ENCODE measurements at regions not wholly inside any gene's neighbourhood (a gene's known extent, or its start where the extent isn't known, plus 50 kb on each side); places are given as distances from the start of the nearest gene placed in this dataset.

GRCh38 chr21:27451116-27451515, 484.2 kb upstream of the ADAMTS5 start:
- no peak for DNase-seq (ENCODE audit: low read depth in 2 of 2)

GRCh38 chr21:27450216-27450615, 483.3 kb upstream of the ADAMTS5 start:
- DNase-seq (ENCODE audit: low read depth in 2 of 2), result no peak

- DNase-seq (ENCODE audit: low read depth in 2 of 2), result no peak
Observed at GRCh38 chr21:27448960-27449359, 482.1 kb upstream of the ADAMTS5 start.

GRCh38 chr21:27447843-27448242, 481.0 kb upstream of the ADAMTS5 start:
- no peak for DNase-seq (ENCODE audit: low read depth in 2 of 2)

GRCh38 chr21:27429710-27430341, 462.9 kb upstream of the ADAMTS5 start:
- DNase-seq (ENCODE audit: low read depth in 2 of 2), result no peak

GRCh38 chr21:27426196-27426595, 459.3 kb upstream of the ADAMTS5 start:
- no peak for DNase-seq (ENCODE audit: low read depth in 2 of 2)

GRCh38 chr21:27425574-27425973, 458.7 kb upstream of the ADAMTS5 start:
- no peak for DNase-seq (ENCODE audit: low read depth in 2 of 2)

- no peak for DNase-seq (ENCODE audit: low read depth in 2 of 2)
Observed at GRCh38 chr21:27425172-27425571, 458.3 kb upstream of the ADAMTS5 start.

- DNase-seq (ENCODE audit: low read depth in 2 of 2), result no peak
Observed at GRCh38 chr21:27424601-27425000, 457.7 kb upstream of the ADAMTS5 start.

- DNase-seq (ENCODE audit: low read depth in 2 of 2), result no peak
Observed at GRCh38 chr21:27423906-27424595, 457.2 kb upstream of the ADAMTS5 start.

- DNase-seq (ENCODE audit: low read depth in 2 of 2), result no peak
Observed at GRCh38 chr21:27423038-27423437, 456.1 kb upstream of the ADAMTS5 start.

GRCh38 chr21:27422435-27422834, 455.5 kb upstream of the ADAMTS5 start:
- no peak for DNase-seq (ENCODE audit: low read depth in 2 of 2)

- DNase-seq (ENCODE audit: low read depth in 2 of 2), result no peak
Observed at GRCh38 chr21:27421654-27422053, 454.8 kb upstream of the ADAMTS5 start.

- DNase-seq (ENCODE audit: low read depth in 2 of 2), result no peak
Observed at GRCh38 chr21:27419153-27419552, 452.3 kb upstream of the ADAMTS5 start.

GRCh38 chr21:27418346-27418745, 451.5 kb upstream of the ADAMTS5 start:
- DNase-seq (ENCODE audit: low read depth in 2 of 2), result no peak

- DNase-seq (ENCODE audit: low read depth in 2 of 2), result no peak
Observed at GRCh38 chr21:27412530-27412929, 445.6 kb upstream of the ADAMTS5 start.

- DNase-seq (ENCODE audit: low read depth in 2 of 2), result no peak
Observed at GRCh38 chr21:27408826-27409225, 441.9 kb upstream of the ADAMTS5 start.

- DNase-seq (ENCODE audit: low read depth in 2 of 2), result no peak
Observed at GRCh38 chr21:27407271-27407670, 440.4 kb upstream of the ADAMTS5 start.

- DNase-seq (ENCODE audit: low read depth in 2 of 2), result no peak
Observed at GRCh38 chr21:27406300-27407009, 439.6 kb upstream of the ADAMTS5 start.

GRCh38 chr21:27403011-27403410, 436.1 kb upstream of the ADAMTS5 start:
- DNase-seq (ENCODE audit: low read depth in 2 of 2), result no peak

GRCh38 chr21:27400045-27400444, 433.2 kb upstream of the ADAMTS5 start:
- no peak for DNase-seq (ENCODE audit: low read depth in 2 of 2)

GRCh38 chr21:27397578-27397977, 430.7 kb upstream of the ADAMTS5 start:
- DNase-seq (ENCODE audit: low read depth in 2 of 2), result no peak

- DNase-seq (ENCODE audit: low read depth in 2 of 2), result no peak
Observed at GRCh38 chr21:27393726-27394125, 426.8 kb upstream of the ADAMTS5 start.

Measured in stimulated activated CD8-positive, alpha-beta memory T cell treated with anti-CD3 and anti-CD28 coated beads, Interleukin-7, amount 100 ng/mL, for 4 hours (primary cell).